NK-92 (cell line): ENCODE measurements at regions not wholly inside any gene's neighbourhood (a gene's known extent, or its start where the extent isn't known, plus 50 kb on each side); places are given as distances from the start of the nearest gene placed in this dataset.
"Not testable (repeated sequence)": the region's sequence is repeated elsewhere in the genome, so short reads cannot be mapped to it uniquely, and the experiment has no call there.

Experiments
- DNase-seq: peaks from one replicate; lab custom pipeline; 2025; ENCODE audit not compliant: unreplicated experiment; lab: John Stamatoyannopoulos, UW

- DNase-seq: no peak
Measured at GRCh38 chr2:61632276-61633169, 94.4 kb upstream of the XPO1 start.

- DNase-seq: no peak
Measured at GRCh38 chr2:61631321-61631720, 93.2 kb upstream of the XPO1 start.

- no peak for DNase-seq
Measured at GRCh38 chr2:61626827-61627226, 88.7 kb upstream of the XPO1 start.

- DNase-seq: no peak
Measured at GRCh38 chr2:61623747-61624146, 85.6 kb upstream of the XPO1 start.

- DNase-seq: no peak
Measured at GRCh38 chr2:61620244-61621159, 82.3 kb upstream of the XPO1 start.

- no peak for DNase-seq
Measured at GRCh38 chr2:61619561-61619960, 81.4 kb upstream of the XPO1 start.

GRCh38 chr2:61617610-61618009, 79.5 kb upstream of the XPO1 start:
- no peak for DNase-seq

GRCh38 chr2:61605245-61605644, 67.1 kb upstream of the XPO1 start:
- no peak for DNase-seq

GRCh38 chr2:61604433-61604832, 66.3 kb upstream of the XPO1 start:
- DNase-seq: no peak

- not testable (repeated sequence) for DNase-seq
Measured at GRCh38 chr2:61598515-61599156, 60.5 kb upstream of the XPO1 start.

- DNase-seq: no peak
Measured at GRCh38 chr2:61597300-61598289, 59.4 kb upstream of the XPO1 start.

GRCh38 chr2:61594201-61594600, 56.0 kb upstream of the XPO1 start:
- not testable (repeated sequence) for DNase-seq

GRCh38 chr2:61593648-61594047, 55.5 kb upstream of the XPO1 start:
- not testable (repeated sequence) for DNase-seq

GRCh38 chr2:61590214-61590613, 52.1 kb upstream of the XPO1 start:
- DNase-seq: no peak

GRCh38 chr2:61588566-61588965, 50.4 kb upstream of the XPO1 start:
- no peak for DNase-seq
